ENCODE measurements at regions not wholly inside any gene's neighbourhood (a gene's known extent, or its start where the extent isn't known, plus 50 kb on each side); places are given as distances from the start of the nearest gene placed in this dataset.

DNA sequence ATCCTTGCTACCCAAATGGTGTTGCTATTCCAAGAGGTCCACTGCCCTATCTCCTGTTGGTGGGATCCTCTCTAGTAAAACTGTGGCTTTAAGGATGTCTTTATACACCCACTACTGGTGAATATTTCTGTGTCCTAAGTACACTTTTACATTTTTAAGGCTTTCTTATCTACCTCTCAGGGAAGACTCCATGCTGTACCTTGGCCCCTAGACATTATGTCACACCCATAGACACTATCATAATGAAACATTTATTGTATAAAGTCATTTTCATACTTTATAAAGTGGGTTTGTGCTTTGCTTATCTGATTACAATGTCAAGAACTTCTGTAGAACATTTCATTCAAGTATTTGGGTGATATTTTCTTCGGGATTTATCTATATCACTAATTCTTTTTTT lies 270.3 kb upstream of the SNX7 start:
- intact Hi-C loops (cut with DNase I): no loop called here
- DNase-seq: no peak
- ATAC-seq: no peak

DNA sequence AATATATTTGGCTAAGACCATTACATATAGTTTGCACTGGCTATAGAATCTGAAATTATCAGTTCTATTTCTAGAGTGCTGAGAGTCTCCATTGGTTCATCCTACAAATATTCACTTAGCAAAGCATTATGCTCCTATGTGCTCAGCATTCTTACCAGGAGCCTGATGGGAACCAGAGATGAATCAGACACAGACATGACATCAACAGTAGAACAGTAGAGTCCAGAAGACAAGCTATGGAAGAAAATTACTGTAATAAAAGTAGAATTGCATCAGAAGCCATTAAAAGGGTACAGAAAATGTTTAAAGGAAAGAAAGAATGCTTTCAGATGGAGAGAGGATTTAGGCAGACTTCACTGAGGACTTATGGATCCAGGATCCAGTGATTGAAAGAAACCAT lies 271.7 kb upstream of the SNX7 start:
- peak in 1 of 2 donors; percentile 51 for ATAC-seq
- DNase-seq: no peak
- intact Hi-C loops (cut with DNase I): no loop called here

DNA sequence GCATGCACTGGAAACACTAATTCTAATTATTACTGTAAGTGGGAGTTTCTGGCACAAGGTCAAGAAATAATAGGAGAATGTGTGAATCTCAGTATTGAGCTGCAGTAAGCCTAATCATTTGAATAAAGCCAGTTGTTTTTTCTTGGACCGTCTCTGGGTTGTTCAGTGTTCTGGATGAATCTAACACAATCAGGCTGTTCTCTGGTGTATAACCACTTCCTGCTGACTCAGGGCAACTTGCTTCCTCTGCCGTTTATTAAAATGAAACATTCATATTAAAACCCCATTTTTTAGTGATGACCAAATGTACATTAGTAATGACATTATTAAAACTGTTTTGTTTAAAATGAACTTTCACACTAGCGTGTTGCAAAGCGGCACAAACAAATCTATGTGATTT lies 273.1 kb upstream of the SNX7 start:
- intact Hi-C loops (cut with DNase I): no loop called here
- peak; percentile 81 to 91 for ATAC-seq
- DNase-seq: no peak

DNA sequence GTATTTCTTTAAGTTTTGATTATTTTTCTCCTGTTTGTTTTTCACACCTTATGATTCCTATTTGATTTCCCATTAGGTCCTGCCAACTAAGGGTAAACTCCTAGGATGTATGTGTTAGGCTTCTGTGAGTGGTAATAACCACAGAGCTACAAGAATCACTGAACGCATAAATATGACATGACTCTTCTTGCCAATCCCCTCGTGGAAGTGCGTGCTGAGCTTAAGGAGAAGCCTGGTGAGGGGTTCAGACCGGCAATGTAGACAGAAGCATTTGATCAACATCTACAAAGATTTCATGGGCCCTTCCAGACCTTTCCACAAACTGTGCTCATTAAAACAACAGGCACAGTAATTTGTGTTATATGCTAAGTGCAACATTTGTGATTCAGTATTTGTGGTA lies 273.8 kb upstream of the SNX7 start:
- intact Hi-C loops (cut with DNase I): no loop called here
- DNase-seq (no peak), ATAC-seq (no peak)

DNA sequence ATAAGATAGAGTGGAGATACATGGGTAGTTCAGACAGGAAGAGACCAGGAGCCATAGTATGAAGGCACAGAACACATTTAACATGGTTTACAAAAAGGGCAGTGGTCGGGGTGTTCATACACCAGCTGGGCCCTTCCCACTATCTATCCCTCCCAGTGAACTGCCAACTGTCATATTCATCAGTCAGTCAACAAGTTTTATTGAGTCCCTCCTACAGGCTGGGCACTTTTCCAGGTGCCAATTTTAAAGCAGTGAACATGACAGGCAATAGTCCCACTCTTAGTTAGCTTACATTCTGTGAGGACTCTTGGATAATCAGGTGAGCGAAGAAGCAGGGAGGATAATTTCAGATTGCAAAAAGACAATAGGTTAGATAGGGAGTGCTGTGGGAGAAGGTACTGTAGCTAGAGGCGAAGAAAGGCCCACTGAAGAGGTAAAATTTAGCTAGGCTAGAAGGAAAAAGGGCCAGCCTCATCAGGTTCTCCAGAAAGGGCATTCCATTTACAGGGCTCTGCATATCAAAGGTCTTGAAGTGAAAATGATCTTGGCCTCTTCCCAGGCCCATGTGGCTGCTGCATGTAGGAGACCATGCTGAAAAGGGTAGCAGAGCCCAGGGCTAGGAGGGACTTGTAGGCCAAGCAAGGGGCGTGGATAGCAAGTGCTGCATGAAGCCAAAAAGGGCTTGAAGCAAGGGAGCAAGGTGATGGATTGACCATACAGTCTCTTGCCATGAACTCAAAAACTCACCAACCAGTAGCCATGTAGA lies 274.7 kb upstream of the SNX7 start:
- no peak for ATAC-seq
- no peak for DNase-seq
- intact Hi-C loops (cut with DNase I): no loop called here

DNA sequence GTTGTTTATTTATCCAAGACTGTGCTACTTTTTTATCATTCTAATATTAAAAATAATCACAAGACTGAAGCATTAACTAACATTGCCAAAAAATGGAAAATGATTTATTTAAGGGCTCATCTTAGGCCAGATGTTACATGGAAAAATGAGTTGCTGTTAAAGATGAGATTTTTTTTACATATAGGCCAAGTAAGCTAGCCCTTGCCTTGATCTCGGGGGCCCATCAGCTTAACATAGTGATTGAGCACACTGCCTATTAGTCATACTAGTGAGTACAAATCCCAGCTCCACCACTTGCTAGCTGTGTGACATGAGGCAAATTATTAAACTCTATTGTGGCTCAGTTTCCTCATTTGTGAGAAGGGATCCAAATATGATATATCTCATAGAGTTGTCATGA lies 275.9 kb upstream of the SNX7 start:
- DNase-seq (no peak), ATAC-seq (no peak)
- intact Hi-C loops (cut with DNase I): no loop called here

DNA sequence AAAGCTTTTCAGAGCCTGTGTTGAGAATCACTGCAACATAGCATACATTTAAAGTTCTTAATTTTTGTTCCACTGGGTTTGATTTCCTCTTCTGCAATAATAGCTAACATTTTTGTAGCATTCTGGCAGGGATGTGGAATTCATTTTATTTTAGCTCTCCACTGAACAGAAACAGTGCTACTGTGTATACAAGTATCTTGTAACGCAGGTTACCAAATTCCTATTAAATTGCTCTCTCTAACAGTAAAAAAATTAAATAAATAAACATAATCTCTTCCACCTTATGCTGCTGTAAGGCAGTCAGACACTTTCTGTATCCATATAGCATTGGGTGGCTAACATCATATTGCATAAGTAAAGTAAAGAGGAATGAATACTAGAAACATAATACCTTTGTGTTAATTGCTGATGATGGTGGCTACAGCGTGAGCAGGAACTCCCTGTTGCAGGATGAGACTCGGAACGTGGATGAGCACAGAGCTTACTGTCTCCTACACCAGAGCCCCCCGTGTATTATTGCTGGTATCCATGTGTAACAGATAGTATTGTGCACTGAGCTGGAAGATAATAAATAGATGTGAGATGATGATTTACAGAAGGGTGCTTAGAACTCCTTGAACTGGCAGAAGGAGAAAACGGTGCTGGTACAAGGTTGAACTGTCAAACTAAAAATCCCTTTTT lies 276.9 kb upstream of the SNX7 start:
- DNase-seq (no peak), ATAC-seq (no peak)
- intact Hi-C loops (cut with DNase I): no loop called here

DNA sequence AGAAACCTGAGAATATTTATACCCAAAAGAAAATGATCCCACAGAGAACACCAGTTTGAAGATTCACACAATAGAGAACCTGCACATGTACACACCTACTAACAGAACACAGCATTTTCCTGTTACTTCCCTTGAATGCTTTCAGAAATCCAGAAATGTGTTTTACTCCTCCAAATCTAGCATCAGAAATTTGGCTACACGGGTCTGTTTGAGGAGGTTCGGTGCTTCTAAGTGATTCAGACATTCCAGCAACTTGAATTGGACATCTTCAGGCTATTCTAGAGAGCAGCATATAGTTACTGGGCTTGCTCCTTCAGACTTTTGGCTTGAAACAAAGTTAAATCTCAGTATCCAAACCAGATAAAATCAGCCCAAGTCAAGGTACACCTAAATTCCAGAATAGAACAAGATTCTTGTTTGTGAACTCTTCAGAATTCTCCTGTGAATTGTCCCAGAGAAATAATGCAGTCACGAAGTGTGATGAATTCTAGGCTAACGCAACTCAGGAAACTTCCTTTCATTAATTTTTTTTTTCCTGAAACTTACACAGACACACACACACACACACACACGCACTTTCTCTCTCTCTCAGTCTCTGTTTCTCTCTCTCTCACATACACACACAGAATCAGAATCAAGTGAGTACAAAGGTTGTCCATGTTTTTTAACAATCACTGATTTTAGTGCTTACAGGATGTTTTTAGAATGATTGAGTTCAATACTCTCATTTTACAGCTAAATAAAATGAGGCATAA lies 278.4 kb upstream of the SNX7 start:
- intact Hi-C loops (cut with DNase I): no loop called here
- no peak for ATAC-seq
- no peak for DNase-seq

DNA sequence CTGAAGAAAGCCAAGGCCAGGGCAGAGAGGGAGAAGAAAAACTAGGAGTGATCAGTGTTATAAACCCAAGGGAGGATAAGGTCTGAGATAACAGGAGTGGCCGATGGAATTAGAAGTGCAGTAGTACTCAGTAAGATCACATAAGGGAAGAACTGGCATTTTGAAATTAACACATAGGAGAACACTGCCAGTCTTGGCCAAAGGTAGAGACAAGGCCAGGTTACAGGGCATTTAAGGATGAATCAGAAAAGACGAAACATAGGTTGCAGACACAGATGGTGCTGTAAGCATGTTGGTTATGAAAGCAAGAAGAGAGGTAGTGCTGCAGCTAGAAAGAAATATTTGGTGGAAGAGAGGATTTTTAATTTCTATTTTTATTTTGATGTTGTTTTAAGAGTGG lies 278.9 kb upstream of the SNX7 start:
- no peak for DNase-seq
- ATAC-seq: no peak
- intact Hi-C loops (cut with DNase I): no loop called here

DNA sequence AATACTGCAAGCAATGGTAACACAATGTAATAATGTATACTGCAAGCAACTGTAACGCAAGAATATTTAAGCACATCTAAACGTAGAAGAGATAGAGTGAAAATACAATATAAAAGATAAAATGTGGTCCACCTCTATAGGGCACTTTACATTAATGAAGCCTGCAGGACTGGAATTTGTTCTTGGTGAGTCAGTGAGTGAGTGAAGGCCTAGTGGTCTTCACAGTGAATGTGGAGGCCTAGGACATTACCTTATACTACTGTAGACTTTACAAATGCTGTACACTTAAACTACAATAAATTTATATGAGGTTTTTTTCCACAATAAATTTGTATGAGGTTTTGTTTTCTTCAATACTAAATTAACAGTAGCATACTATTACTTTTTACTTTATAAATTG lies 287.4 kb upstream of the SNX7 start:
- no peak for DNase-seq
- intact Hi-C loops (cut with DNase I): no loop called here
- ATAC-seq: no peak

DNA sequence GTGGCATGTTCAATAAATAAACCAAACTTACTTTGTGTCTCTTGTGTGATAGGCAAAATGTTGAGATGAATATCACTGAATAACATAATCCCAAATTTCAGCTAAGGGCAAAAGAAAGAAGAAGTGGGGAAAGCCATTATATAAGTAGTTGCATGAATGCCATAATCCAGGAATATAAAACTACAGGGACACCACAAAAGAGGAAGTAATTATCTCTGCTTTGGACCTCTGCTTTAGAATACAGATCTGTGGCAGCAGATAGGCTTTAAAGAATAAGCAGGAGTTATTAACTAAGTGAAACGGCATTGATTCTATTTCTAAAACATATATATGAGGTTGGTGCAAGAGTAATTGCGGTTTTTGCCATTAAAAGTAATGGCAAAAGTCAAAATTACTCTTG lies 288.5 kb upstream of the SNX7 start:
- intact Hi-C loops (cut with DNase I): no loop called here
- ATAC-seq (no peak), DNase-seq (no peak)

DNA sequence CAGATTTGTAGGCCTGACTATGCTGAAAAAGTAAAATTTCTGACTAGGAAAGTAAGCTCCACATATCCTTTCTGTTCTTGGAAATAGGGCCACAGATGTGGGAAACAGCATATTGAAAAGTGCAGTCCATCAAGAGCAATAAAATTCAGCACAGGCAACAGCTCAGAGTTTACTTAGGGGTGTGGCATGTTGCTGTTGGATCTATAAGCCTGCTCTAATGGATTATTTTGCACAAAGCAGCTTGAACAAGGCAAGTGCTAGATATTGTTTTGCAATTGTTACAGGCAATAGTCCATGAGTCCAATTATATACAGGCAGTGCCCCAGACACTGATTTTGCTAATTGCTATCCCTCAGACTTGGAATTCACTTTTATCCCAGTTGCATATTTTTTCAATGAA lies 289.8 kb upstream of the SNX7 start:
- ATAC-seq (no peak), DNase-seq (no peak)
- intact Hi-C loops (cut with DNase I): no loop called here

DNA sequence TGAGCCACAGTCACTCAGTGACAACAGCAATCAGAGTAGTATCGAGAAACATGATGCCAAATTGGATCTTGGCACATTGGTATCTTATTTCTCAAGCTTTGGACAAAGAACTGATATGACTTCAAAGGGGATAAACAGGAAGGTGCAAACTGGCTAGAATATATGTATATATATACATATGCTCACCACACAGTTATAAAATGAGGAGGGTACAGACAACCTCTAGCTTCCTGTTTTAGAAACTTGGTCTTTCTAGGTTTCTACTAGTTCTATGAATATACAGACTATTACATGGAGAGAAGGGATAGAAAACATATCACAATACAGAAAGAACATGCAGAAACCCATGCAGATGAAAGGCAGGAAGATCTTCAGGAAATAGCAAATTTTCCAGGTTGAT lies 292.1 kb upstream of the SNX7 start:
- ATAC-seq: no peak
- intact Hi-C loops (cut with DNase I): no loop called here
- no peak for DNase-seq

DNA sequence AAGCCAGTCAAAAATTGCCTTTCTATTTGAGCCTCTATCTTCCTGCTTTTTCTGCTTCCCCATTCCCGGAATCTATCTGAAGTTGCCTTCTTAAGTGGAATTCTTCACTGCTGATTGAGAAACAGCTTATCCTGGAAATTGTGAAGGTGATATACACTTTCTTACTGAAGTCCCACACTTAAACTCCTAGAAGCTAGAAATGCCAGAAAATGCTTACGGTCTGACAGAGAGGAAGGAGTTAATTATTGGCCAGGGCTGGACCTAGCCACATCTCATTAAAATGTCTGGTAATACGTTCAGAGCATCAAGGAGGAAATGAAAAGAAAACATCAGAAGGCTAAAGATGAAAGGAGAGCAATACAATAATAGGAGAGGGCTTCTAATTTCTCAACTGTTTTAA lies 292.5 kb upstream of the SNX7 start:
- intact Hi-C loops (cut with DNase I): no loop called here
- DNase-seq (no peak), ATAC-seq (no peak)

DNA sequence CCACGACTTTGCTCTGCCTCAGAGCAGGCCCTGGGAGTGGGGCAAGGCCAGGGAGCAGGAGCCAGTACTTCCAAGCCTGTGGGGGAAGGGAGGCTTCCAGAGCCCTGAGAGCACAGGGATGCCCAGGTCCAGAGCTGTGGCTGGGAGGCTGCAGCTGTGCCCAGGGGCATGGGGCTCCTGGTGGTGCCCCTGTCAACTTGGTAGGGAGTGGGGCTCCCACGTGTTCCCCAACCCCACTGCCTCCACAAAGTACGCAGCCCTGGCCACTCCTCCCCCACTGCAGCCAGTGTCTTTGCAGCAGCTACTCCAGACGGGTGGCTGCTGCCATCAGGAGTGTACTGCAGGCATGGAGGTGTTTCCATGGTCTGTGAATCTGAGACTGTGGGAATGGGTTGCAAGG lies 294.1 kb upstream of the SNX7 start:
- no peak for ATAC-seq
- DNase-seq: no peak
- intact Hi-C loops (cut with DNase I): no loop called here

DNA sequence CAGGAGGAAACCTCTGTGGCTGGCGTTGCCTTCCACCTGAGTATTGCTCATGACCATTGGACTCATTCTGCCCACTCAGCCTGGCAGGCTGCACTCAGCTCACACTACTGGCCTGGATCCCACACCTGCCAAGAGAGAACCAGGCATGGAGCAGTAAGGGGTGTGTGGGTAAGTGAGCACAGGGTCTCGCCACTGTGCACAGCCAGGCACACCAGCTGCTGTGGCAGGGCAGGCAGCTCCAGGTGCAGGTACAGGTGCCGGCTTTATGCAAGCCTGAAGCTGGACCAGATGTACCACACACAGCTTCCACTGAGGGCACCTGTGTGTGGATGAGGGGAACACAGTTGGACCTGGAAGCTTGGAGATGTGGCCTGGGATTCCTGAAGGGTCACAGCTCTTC lies 295.2 kb upstream of the SNX7 start:
- ATAC-seq: no peak
- intact Hi-C loops (cut with DNase I): no loop called here
- no peak for DNase-seq

DNA sequence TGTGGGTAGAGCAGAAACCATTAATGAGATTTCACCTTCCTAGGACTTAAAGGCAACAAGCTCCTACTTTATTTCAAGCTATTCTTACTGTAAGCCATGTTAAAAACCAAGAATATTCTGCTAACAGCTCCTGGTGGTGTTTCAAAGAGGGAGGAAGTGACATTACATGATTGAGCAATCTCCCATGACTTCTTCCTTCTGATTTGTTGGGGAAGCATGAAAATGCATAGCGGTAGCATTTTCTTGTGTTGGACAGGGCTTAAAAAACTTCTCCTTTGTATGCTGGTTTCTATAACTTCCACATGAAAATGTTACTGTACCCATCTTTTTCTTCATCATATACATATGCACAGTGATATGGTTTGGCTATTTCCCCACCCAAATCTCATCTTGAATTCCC lies 297.0 kb upstream of the SNX7 start:
- intact Hi-C loops (cut with DNase I): no loop called here
- ATAC-seq (no peak), DNase-seq (no peak)

DNA sequence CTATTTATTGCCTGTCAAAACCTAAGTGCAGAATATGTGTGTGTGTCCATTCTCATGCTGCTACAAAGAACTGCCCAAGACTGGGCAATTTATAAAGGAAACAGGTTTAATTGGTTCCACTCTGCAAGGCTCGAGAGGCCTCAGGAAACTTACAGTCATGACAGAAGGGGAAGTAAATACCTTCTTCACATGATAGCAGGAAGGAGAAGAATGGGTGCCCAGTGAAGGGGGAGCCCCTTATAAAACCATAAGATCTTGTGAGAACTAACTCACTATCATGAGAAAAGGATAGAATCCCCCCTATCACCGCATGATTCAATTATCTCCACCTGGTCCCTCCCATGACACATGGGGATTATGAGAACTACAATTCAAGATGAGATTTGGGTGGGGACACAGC lies 300.7 kb upstream of the SNX7 start:
- intact Hi-C loops (cut with DNase I): no loop called here
- DNase-seq (no peak), ATAC-seq (no peak)

DNA sequence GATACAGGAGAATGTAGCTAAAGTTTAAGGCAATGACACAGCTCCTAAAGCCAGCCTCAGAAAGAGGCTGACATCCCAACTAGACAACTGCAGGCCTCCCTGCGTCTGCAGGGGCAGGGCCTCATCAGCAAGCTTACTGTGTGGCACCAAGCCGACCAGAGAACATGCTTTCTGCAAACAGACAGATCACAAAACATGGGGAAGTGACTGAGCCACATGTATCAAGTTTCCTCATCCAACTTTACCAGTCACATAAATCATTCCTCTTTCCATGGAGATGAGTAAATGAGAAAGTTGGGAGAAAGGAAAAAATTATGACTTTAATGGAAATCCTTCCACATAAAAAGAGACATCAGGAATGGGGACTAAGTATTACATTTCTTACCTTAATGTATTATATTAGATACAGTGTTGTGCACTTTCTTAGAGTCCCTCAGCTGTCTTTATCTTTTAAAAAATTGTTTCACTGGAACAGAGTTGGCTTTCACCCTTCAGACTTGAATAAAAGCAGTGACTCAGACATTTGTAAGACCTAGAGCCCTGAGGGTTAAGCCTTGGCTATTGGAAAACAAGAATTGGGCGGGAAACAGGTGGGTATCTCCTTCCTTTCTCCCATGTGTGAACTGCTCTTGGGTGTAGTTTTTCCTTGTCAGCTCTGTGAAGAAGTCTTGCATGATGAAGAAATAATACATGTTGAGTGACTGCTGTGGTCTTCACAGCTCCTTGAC lies 305.7 kb upstream of the SNX7 start:
- intact Hi-C loops (cut with DNase I): no loop called here
- no peak for ATAC-seq

DNA sequence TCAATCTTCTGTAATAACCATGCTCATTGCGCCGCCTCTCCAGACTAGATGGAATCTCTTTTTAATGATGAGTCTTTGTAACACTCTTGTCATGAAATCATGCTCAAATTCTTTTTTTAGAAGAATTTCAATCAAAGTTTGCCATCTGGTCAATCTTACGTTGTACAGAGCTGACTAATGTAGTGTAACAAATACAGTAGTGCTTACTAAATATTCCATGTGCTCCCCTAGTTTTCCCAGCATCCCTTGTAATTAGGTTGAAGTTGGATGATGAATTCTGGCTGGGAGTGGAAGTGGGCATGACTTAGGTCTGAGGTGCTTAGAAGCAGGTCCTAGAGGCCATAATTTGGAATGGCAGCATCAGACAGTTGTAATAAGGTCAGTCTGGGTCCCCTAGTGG lies 309.1 kb upstream of the SNX7 start:
- intact Hi-C loops (cut with DNase I): no loop called here
- DNase-seq (no peak), ATAC-seq (no peak)

More for the DNA sequence above, 305.7 kb upstream of the SNX7 start:
- DNase-seq: no peak
